HepG2 (cell line): ENCODE measurements at regions not wholly inside any gene's neighbourhood (a gene's known extent, or its start where the extent isn't known, plus 50 kb on each side); places are given as distances from the start of the nearest gene placed in this dataset.

Source experiments
- ASH2L ChIP-seq: fragments of 300-600, 200-600 bp; sonication (generic); IDR thresholded peaks from 2 replicates; pipeline ENCODE4 v1.7.0; 2017; ENCODE audit warnings: low read depth, mild to moderate bottlenecking, moderate library complexity, mixed read lengths, low read length; ENCODE audit not compliant: insufficient read length
- BHLHE40 ChIP-seq: IDR thresholded peaks from 2 replicates; pipeline ENCODE4 v1.6.1; 2011; ENCODE audit warnings: low read length, improper control_type of control experiment
- ERF ChIP-seq: IDR thresholded peaks from 2 replicates; pipeline ENCODE4 v1.6.1; 2018; ENCODE audit warnings: missing biosample characterization, missing genetic modification reagents
- PHB2 ChIP-seq: fragments of 450-650 bp; IDR thresholded peaks from 2 replicates; pipeline ENCODE4 v1.6.1; 2018; ENCODE audit not compliant: partially characterized antibody
- ZNF260 ChIP-seq: sonication (generic); formaldehyde crosslinking; IDR thresholded peaks from 2 replicates; pipeline ENCODE4 v1.4.0; 2020; ENCODE audit warnings: missing genetic modification reagents, low read depth, mild to moderate bottlenecking, borderline replicate concordance
- TF ChIP-seq, protein P1 (sequence below): sonication (generic); formaldehyde crosslinking; IDR thresholded peaks from 2 replicates; pipeline ENCODE4 v1.8.1; 2023; ENCODE audit warnings: mild to moderate bottlenecking, missing genetic modification reagents
- TF ChIP-seq, protein P2 (sequence below): sonication (generic); formaldehyde crosslinking; IDR thresholded peaks from 2 replicates; pipeline ENCODE4 v1.9.0; 2021; ENCODE audit warnings: mild to moderate bottlenecking, missing genetic modification reagents
- TF ChIP-seq, protein P3 (sequence below): sonication (generic); formaldehyde crosslinking; IDR thresholded peaks from 2 replicates; pipeline ENCODE4 v1.8.0; 2022; ENCODE audit warnings: mild to moderate bottlenecking, missing genetic modification reagents
- TF ChIP-seq, protein P4 (sequence below): sonication (generic); formaldehyde crosslinking; IDR thresholded peaks from 2 replicates; pipeline ENCODE4 v1.4.0; 2020; ENCODE audit warnings: missing genetic modification reagents
- TF ChIP-seq, protein P5 (sequence below): sonication (generic); formaldehyde crosslinking; IDR thresholded peaks from 2 replicates; pipeline ENCODE4 v1.5.1; 2020; ENCODE audit warnings: mild to moderate bottlenecking, missing genetic modification reagents

DNA sequence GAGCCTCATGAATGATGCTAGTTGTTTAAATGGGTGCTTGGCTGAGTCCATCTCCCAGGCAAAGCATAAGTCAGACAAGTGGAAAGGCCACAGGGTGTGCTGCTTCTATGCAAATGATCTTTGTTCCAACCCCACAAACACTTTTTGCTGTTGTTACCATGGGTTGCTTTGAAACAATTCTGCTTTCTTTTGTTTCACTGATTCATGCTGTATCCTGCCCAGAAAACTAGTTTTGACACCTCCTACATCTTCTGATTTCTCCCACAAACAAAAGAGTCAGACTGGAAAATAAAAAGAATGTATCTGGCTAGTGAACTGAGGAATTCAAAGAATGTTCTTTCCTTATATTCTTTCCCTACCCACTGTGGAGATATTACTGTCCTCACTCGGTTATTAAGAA, 298.6 kb downstream of the DIRAS2 start (continued):
- TF ChIP-seq, protein P1, sequence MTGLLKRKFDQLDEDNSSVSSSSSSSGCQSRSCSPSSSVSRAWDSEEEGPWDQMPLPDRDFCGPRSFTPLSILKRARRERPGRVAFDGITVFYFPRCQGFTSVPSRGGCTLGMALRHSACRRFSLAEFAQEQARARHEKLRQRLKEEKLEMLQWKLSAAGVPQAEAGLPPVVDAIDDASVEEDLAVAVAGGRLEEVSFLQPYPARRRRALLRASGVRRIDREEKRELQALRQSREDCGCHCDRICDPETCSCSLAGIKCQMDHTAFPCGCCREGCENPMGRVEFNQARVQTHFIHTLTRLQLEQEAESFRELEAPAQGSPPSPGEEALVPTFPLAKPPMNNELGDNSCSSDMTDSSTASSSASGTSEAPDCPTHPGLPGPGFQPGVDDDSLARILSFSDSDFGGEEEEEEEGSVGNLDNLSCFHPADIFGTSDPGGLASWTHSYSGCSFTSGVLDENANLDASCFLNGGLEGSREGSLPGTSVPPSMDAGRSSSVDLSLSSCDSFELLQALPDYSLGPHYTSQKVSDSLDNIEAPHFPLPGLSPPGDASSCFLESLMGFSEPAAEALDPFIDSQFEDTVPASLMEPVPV (CRISPR knock-in tag), result no peak
- TF ChIP-seq PHB2 (no peak), BHLHE40 (no peak), ASH2L (no peak), ZNF260 (CRISPR knock-in tag) (no peak), ERF (no peak)
- TF ChIP-seq, protein P2, sequence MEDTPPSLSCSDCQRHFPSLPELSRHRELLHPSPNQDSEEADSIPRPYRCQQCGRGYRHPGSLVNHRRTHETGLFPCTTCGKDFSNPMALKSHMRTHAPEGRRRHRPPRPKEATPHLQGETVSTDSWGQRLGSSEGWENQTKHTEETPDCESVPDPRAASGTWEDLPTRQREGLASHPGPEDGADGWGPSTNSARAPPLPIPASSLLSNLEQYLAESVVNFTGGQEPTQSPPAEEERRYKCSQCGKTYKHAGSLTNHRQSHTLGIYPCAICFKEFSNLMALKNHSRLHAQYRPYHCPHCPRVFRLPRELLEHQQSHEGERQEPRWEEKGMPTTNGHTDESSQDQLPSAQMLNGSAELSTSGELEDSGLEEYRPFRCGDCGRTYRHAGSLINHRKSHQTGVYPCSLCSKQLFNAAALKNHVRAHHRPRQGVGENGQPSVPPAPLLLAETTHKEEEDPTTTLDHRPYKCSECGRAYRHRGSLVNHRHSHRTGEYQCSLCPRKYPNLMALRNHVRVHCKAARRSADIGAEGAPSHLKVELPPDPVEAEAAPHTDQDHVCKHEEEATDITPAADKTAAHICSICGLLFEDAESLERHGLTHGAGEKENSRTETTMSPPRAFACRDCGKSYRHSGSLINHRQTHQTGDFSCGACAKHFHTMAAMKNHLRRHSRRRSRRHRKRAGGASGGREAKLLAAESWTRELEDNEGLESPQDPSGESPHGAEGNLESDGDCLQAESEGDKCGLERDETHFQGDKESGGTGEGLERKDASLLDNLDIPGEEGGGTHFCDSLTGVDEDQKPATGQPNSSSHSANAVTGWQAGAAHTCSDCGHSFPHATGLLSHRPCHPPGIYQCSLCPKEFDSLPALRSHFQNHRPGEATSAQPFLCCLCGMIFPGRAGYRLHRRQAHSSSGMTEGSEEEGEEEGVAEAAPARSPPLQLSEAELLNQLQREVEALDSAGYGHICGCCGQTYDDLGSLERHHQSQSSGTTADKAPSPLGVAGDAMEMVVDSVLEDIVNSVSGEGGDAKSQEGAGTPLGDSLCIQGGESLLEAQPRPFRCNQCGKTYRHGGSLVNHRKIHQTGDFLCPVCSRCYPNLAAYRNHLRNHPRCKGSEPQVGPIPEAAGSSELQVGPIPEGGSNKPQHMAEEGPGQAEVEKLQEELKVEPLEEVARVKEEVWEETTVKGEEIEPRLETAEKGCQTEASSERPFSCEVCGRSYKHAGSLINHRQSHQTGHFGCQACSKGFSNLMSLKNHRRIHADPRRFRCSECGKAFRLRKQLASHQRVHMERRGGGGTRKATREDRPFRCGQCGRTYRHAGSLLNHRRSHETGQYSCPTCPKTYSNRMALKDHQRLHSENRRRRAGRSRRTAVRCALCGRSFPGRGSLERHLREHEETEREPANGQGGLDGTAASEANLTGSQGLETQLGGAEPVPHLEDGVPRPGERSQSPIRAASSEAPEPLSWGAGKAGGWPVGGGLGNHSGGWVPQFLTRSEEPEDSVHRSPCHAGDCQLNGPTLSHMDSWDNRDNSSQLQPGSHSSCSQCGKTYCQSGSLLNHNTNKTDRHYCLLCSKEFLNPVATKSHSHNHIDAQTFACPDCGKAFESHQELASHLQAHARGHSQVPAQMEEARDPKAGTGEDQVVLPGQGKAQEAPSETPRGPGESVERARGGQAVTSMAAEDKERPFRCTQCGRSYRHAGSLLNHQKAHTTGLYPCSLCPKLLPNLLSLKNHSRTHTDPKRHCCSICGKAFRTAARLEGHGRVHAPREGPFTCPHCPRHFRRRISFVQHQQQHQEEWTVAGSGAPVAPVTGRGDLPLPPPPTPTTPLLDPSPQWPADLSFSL, result no peak
- TF ChIP-seq, protein P3, sequence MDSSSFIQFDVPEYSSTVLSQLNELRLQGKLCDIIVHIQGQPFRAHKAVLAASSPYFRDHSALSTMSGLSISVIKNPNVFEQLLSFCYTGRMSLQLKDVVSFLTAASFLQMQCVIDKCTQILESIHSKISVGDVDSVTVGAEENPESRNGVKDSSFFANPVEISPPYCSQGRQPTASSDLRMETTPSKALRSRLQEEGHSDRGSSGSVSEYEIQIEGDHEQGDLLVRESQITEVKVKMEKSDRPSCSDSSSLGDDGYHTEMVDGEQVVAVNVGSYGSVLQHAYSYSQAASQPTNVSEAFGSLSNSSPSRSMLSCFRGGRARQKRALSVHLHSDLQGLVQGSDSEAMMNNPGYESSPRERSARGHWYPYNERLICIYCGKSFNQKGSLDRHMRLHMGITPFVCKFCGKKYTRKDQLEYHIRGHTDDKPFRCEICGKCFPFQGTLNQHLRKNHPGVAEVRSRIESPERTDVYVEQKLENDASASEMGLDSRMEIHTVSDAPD (CRISPR knock-in tag), result no peak
- TF ChIP-seq, protein P4, sequence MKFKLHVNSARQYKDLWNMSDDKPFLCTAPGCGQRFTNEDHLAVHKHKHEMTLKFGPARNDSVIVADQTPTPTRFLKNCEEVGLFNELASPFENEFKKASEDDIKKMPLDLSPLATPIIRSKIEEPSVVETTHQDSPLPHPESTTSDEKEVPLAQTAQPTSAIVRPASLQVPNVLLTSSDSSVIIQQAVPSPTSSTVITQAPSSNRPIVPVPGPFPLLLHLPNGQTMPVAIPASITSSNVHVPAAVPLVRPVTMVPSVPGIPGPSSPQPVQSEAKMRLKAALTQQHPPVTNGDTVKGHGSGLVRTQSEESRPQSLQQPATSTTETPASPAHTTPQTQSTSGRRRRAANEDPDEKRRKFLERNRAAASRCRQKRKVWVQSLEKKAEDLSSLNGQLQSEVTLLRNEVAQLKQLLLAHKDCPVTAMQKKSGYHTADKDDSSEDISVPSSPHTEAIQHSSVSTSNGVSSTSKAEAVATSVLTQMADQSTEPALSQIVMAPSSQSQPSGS (CRISPR knock-in tag), result no peak
- TF ChIP-seq, protein P5, sequence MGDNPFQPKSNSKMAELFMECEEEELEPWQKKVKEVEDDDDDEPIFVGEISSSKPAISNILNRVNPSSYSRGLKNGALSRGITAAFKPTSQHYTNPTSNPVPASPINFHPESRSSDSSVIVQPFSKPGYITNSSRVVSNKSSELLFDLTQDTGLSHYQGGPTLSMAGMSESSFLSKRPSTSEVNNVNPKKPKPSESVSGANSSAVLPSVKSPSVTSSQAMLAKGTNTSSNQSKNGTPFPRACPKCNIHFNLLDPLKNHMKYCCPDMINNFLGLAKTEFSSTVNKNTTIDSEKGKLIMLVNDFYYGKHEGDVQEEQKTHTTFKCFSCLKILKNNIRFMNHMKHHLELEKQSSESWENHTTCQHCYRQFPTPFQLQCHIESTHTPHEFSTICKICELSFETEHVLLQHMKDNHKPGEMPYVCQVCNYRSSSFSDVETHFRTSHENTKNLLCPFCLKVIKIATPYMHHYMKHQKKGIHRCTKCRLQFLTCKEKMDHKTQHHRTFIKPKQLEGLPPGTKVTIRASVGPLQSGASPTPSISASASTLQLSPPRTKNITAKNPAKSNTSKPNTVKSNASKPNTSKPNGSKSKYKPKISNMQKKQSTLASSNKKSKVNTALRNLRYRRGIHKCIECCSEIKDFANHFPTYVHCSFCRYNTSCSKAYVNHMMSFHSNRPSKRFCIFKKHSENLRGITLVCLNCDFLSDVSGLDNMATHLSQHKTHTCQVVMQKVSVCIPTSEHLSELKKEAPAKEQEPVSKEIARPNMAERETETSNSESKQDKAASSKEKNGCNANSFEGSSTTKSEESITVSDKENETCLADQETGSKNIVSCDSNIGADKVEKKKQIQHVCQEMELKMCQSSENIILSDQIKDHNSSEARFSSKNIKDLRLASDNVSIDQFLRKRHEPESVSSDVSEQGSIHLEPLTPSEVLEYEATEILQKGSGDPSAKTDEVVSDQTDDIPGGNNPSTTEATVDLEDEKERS (CRISPR knock-in tag), result no peak
